Activated T-helper 1 cell treated with anti-CD3 and anti-CD28 coated beads, Interleukin-2, amount 50 U/mL, for 16 hours (primary cell): ENCODE measurements at regions not wholly inside any gene's neighbourhood (a gene's known extent, or its start where the extent isn't known, plus 50 kb on each side); places are given as distances from the start of the nearest gene placed in this dataset.
A peak's percentile ranks its signal among the peaks of the same experiment; 100 is the strongest.
"Not testable (repeated sequence)": the region's sequence is repeated elsewhere in the genome, so short reads cannot be mapped to it uniquely, and the experiment has no call there.

Experiments used
- DNase-seq, 2 donors: peaks; one replicate each; pipeline ENCODE4 v3.0.0-alpha.2; 2020; ENCODE audit warnings: low read depth in 1 of 2, low spot score in 1 of 2

- DNase-seq = no peak
Measured at GRCh38 chr14:105865266-105865903, 339.0 kb downstream of the TMEM121 start.

GRCh38 chr14:105865904-105866840 is 339.8 kb downstream of the TMEM121 start:
- peak in 1 of 2 donors; percentile 3 for DNase-seq

GRCh38 chr14:105866841-105867321 is 340.5 kb downstream of the TMEM121 start:
- no peak for DNase-seq

GRCh38 chr14:105867961-105868599 is 341.7 kb downstream of the TMEM121 start:
- no peak for DNase-seq

- no peak for DNase-seq
Measured at GRCh38 chr14:105871590-105871989, 345.2 kb downstream of the TMEM121 start.

- no peak for DNase-seq
Measured at GRCh38 chr14:105873870-105874512, 347.6 kb downstream of the TMEM121 start.

- DNase-seq = peak in 1 of 2 donors; percentile 3
Measured at GRCh38 chr14:105876158-105876557, 349.8 kb downstream of the TMEM121 start.

GRCh38 chr14:105876829-105877228 is 350.4 kb downstream of the TMEM121 start:
- no peak for DNase-seq

GRCh38 chr14:105877645-105878044 is 351.3 kb downstream of the TMEM121 start:
- DNase-seq = no peak

- peak in 1 of 2 donors; percentile 1 for DNase-seq
Measured at GRCh38 chr14:105878125-105878524, 351.7 kb downstream of the TMEM121 start.

- no peak for DNase-seq
Measured at GRCh38 chr14:105878554-105878953, 352.2 kb downstream of the TMEM121 start.

- DNase-seq = no peak
Measured at GRCh38 chr14:105879503-105879866, 353.1 kb downstream of the TMEM121 start.

GRCh38 chr14:105879867-105880561 is 353.6 kb downstream of the TMEM121 start:
- DNase-seq = peak in 1 of 2 donors; percentile 2

GRCh38 chr14:105880616-105881015 is 354.2 kb downstream of the TMEM121 start:
- DNase-seq = no peak

- DNase-seq = peak in 1 of 2 donors; percentile 3
Measured at GRCh38 chr14:105881021-105881930, 354.9 kb downstream of the TMEM121 start.

GRCh38 chr14:105882011-105882410 is 355.6 kb downstream of the TMEM121 start:
- DNase-seq = not testable (repeated sequence)

- DNase-seq = no peak
Measured at GRCh38 chr14:105882626-105883025, 356.2 kb downstream of the TMEM121 start.

GRCh38 chr14:105883066-105884005 is 357.0 kb downstream of the TMEM121 start:
- DNase-seq = peak in 1 of 2 donors; percentile 1
